ENCODE measurements at regions not wholly inside any gene's neighbourhood (a gene's known extent, or its start where the extent isn't known, plus 50 kb on each side); places are given as distances from the start of the nearest gene placed in this dataset.

- DNase-seq (ENCODE audit: low read depth): no peak
- TF ChIP-seq, protein P1, sequence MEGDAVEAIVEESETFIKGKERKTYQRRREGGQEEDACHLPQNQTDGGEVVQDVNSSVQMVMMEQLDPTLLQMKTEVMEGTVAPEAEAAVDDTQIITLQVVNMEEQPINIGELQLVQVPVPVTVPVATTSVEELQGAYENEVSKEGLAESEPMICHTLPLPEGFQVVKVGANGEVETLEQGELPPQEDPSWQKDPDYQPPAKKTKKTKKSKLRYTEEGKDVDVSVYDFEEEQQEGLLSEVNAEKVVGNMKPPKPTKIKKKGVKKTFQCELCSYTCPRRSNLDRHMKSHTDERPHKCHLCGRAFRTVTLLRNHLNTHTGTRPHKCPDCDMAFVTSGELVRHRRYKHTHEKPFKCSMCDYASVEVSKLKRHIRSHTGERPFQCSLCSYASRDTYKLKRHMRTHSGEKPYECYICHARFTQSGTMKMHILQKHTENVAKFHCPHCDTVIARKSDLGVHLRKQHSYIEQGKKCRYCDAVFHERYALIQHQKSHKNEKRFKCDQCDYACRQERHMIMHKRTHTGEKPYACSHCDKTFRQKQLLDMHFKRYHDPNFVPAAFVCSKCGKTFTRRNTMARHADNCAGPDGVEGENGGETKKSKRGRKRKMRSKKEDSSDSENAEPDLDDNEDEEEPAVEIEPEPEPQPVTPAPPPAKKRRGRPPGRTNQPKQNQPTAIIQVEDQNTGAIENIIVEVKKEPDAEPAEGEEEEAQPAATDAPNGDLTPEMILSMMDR (IDR thresholded peaks at IDR 0.05; ENCODE audit: insufficient read depth, low read depth, low read length): no peak
- no peak overlapping the region for H3K4me3 ChIP-seq (ENCODE audit: low read depth, low read length)
These were observed 120.9 kb downstream of the SLC17A6 start for GRCh38 chr11:22459048-22459447.

DNA sequence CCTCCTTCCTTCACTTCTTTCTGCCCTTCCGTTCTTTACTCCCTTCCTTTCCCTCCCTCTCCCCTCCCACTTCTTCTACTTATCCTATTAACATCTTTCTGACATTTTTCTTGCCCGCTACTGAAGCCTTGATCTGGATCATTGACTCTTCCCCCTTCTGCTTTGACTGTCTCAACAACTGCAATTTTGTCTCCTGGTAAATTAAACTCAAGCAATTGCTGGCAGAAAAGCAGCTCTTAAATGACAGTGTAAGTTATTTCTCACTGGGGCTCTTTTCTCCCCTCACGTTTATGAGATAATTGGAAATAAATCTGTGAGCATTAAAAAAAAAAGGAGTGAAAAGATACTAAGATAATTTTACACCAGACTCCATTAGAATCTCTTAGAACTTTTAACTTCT is 120.0 kb downstream of the SLC17A6 start:
- no peak for DNase-seq (ENCODE audit: low read depth)
- TF ChIP-seq, protein P1 (IDR thresholded peaks at IDR 0.05; ENCODE audit: insufficient read depth, low read depth, low read length): no peak
- no peak overlapping the region for H3K4me3 ChIP-seq (ENCODE audit: low read depth, low read length)

- TF ChIP-seq, protein P1 (IDR thresholded peaks at IDR 0.05; ENCODE audit: insufficient read depth, low read depth, low read length): no peak
- DNase-seq (ENCODE audit: low read depth): no peak
- H3K4me3 ChIP-seq (ENCODE audit: low read depth, low read length): no peak overlapping the region
These were observed 119.0 kb downstream of the SLC17A6 start for GRCh38 chr11:22456993-22457762.

GRCh38 chr11:22454461-22455090 is 116.4 kb downstream of the SLC17A6 start:
- DNase-seq (ENCODE audit: low read depth): peak; percentile 6
- no peak overlapping the region for H3K4me3 ChIP-seq (ENCODE audit: low read depth, low read length)
- TF ChIP-seq, protein P1 (IDR thresholded peaks at IDR 0.05; ENCODE audit: insufficient read depth, low read depth, low read length): no peak

- no peak for DNase-seq (ENCODE audit: low read depth)
- TF ChIP-seq, protein P1 (IDR thresholded peaks at IDR 0.05; ENCODE audit: insufficient read depth, low read depth, low read length): no peak
- H3K4me3 ChIP-seq (ENCODE audit: low read depth, low read length): no peak overlapping the region
These were observed 111.3 kb downstream of the SLC17A6 start for GRCh38 chr11:22449441-22449840.

GRCh38 chr11:22444076-22444475 is 105.9 kb downstream of the SLC17A6 start:
- no peak overlapping the region for H3K4me3 ChIP-seq (ENCODE audit: low read depth, low read length)
- no peak for DNase-seq (ENCODE audit: low read depth)
- TF ChIP-seq, protein P1 (IDR thresholded peaks at IDR 0.05; ENCODE audit: insufficient read depth, low read depth, low read length): no peak
